GM06990 (cell line): ENCODE measurements at regions not wholly inside any gene's neighbourhood (a gene's known extent, or its start where the extent isn't known, plus 50 kb on each side); places are given as distances from the start of the nearest gene placed in this dataset.

Experiments
- DNase-seq: peaks from one replicate; pipeline ENCODE4 v3.0.0-alpha.2; 2011; ENCODE audit not compliant: insufficient read length; ENCODE audit errors: extremely low read depth
- H3K27me3 ChIP-seq: replicated peaks from 2 replicates; pipeline ENCODE4 v1.6.0; 2011; ENCODE audit warnings: low read length; ENCODE audit not compliant: control insufficient read depth, insufficient read depth
- H3K36me3 ChIP-seq: 2 replicates; pipeline ENCODE4 v1.5.1; 2011; ENCODE audit warnings: low read length; ENCODE audit not compliant: control insufficient read depth, insufficient read depth
- H3K4me3 ChIP-seq: replicated peaks from 2 replicates; pipeline ENCODE4 v1.5.1; 2011; ENCODE audit warnings: low read depth, mild to moderate bottlenecking, control low read depth, low read length
- CTCF ChIP-seq: IDR thresholded peaks from 2 replicates; pipeline ENCODE4 v1.5.1; 2011; ENCODE audit warnings: low read length, control low read depth, mild to moderate bottlenecking, inconsistent platforms; ENCODE audit not compliant: insufficient read depth, poor library complexity, severe bottlenecking

GRCh38 chr3:178238179-178238578, 298.1 kb upstream of the KCNMB2 start:
- H3K36me3 ChIP-seq: no peaks in the 10 kb centered on the region
- TF ChIP-seq CTCF: no peak
- no peaks in the 10 kb centered on the region for H3K27me3 ChIP-seq
- no peak overlapping the region for H3K4me3 ChIP-seq
- DNase-seq: no peak

GRCh38 chr3:178244733-178245709, 291.2 kb upstream of the KCNMB2 start:
- Histone ChIP-seq H3K36me3 (no peaks in the 10 kb centered on the region), H3K4me3 (no peak overlapping the region), H3K27me3 (no peaks in the 10 kb centered on the region)
- DNase-seq: no peak
- no peak for TF ChIP-seq CTCF

- no peaks in the 10 kb centered on the region for H3K27me3 ChIP-seq
- DNase-seq: no peak
- TF ChIP-seq CTCF: no peak
- H3K36me3 ChIP-seq: no peaks in the 10 kb centered on the region
- H3K4me3 ChIP-seq: no peak overlapping the region
Observed at GRCh38 chr3:178246004-178246403, 290.2 kb upstream of the KCNMB2 start.

- Histone ChIP-seq H3K27me3 (no peaks in the 10 kb centered on the region), H3K4me3 (no peak overlapping the region), H3K36me3 (no peaks in the 10 kb centered on the region)
- TF ChIP-seq CTCF: no peak
- DNase-seq: no peak
Observed at GRCh38 chr3:178255315-178255714, 280.9 kb upstream of the KCNMB2 start.

GRCh38 chr3:178257491-178257890, 278.7 kb upstream of the KCNMB2 start:
- Histone ChIP-seq H3K27me3 (no peaks in the 10 kb centered on the region), H3K36me3 (no peaks in the 10 kb centered on the region), H3K4me3 (no peak overlapping the region)
- DNase-seq: no peak
- TF ChIP-seq CTCF: no peak
